ENCODE measurements at regions not wholly inside any gene's neighbourhood (a gene's known extent, or its start where the extent isn't known, plus 50 kb on each side); places are given as distances from the start of the nearest gene placed in this dataset.

GRCh38 chr3:178310949-178311348 is 225.3 kb upstream of the KCNMB2 start:
- CTCF ChIA-PET, result no interaction called here
- H3K9me3 ChIP-seq, result no peaks in the 10 kb centered on the region
- POLR2A ChIA-PET, result no interaction called here
- Mint-ChIP-seq H3K9me3 (no peaks in the 10 kb centered on the region), H3K4me1 (no peaks in the 10 kb centered on the region), H3K36me3 (no peaks in the 10 kb centered on the region), H3K27me3 (no peaks in the 10 kb centered on the region), H3K4me3 (no peak overlapping the region), H3K27ac (no peak overlapping the region)
- DNase-seq (no peak), ATAC-seq (replicated peaks in 1 of 4) (no peak)
- H3K4me3 ChIP-seq (ENCODE audit: control insufficient read depth in 1 of 2, extremely low read depth in 1 of 2, low read length in 1 of 2), result no peak overlapping the region
- no peaks in the 10 kb centered on the region for H3K27me3 ChIP-seq (replicated peaks in 1 of 2; ENCODE audit: control insufficient read depth in 2 of 2, extremely low read depth in 1 of 2, insufficient read depth in 2 of 2, low read length in 1 of 2)
- no peaks in the 10 kb centered on the region for H3K4me1 ChIP-seq (ENCODE audit: control insufficient read depth in 1 of 2, extremely low read depth in 1 of 2, insufficient read depth in 2 of 2, low read length in 2 of 2)
- no peak overlapping the region for H3K27ac ChIP-seq (ENCODE audit: low read length)
- H3K36me3 ChIP-seq (ENCODE audit: control insufficient read depth in 2 of 2, extremely low read depth in 1 of 2, insufficient read depth in 1 of 2, low read length in 1 of 2), result no peaks in the 10 kb centered on the region

GRCh38 chr3:178313716-178314115 is 222.5 kb upstream of the KCNMB2 start:
- no peaks in the 10 kb centered on the region for H3K27me3 ChIP-seq (replicated peaks in 1 of 2; ENCODE audit: control insufficient read depth in 2 of 2, extremely low read depth in 1 of 2, insufficient read depth in 2 of 2, low read length in 1 of 2)
- no peak overlapping the region for H3K4me3 Mint-ChIP-seq
- no peaks in the 10 kb centered on the region for H3K9me3 Mint-ChIP-seq
- ChIA-PET CTCF (no interaction called here), POLR2A (no interaction called here)
- H3K4me1 Mint-ChIP-seq, result no peaks in the 10 kb centered on the region
- H3K36me3 ChIP-seq (ENCODE audit: control insufficient read depth in 2 of 2, extremely low read depth in 1 of 2, insufficient read depth in 1 of 2, low read length in 1 of 2), result no peaks in the 10 kb centered on the region
- ATAC-seq (replicated peaks in 1 of 4) (no peak), DNase-seq (no peak)
- no peaks in the 10 kb centered on the region for H3K9me3 ChIP-seq
- H3K27ac Mint-ChIP-seq, result no peak overlapping the region
- no CpG with 5 or more reads among the region's 1 CpG for WGBS (ENCODE audit: insufficient coverage)
- no peaks in the 10 kb centered on the region for H3K27me3 Mint-ChIP-seq
- H3K4me1 ChIP-seq (ENCODE audit: control insufficient read depth in 1 of 2, extremely low read depth in 1 of 2, insufficient read depth in 2 of 2, low read length in 2 of 2), result no peaks in the 10 kb centered on the region
- H3K4me3 ChIP-seq (ENCODE audit: control insufficient read depth in 1 of 2, extremely low read depth in 1 of 2, low read length in 1 of 2), result no peak overlapping the region
- no peaks in the 10 kb centered on the region for H3K36me3 Mint-ChIP-seq
- H3K27ac ChIP-seq (ENCODE audit: low read length), result no peak overlapping the region

- H3K9me3 Mint-ChIP-seq, result no peaks in the 10 kb centered on the region
- no peak overlapping the region for H3K4me3 Mint-ChIP-seq
- no peak for DNase-seq
- H3K36me3 Mint-ChIP-seq, result no peaks in the 10 kb centered on the region
- no peak for ATAC-seq (replicated peaks in 1 of 4)
- H3K27me3 Mint-ChIP-seq, result no peaks in the 10 kb centered on the region
- no CpG with 5 or more reads among the region's 4 CpGs for WGBS (ENCODE audit: insufficient coverage)
- POLR2A ChIA-PET, result no interaction called here
- no peaks in the 10 kb centered on the region for H3K36me3 ChIP-seq (ENCODE audit: control insufficient read depth in 2 of 2, extremely low read depth in 1 of 2, insufficient read depth in 1 of 2, low read length in 1 of 2)
- no peaks in the 10 kb centered on the region for H3K27me3 ChIP-seq (replicated peaks in 1 of 2; ENCODE audit: control insufficient read depth in 2 of 2, extremely low read depth in 1 of 2, insufficient read depth in 2 of 2, low read length in 1 of 2)
- no peaks in the 10 kb centered on the region for H3K9me3 ChIP-seq
- no peaks in the 10 kb centered on the region for H3K4me1 ChIP-seq (ENCODE audit: control insufficient read depth in 1 of 2, extremely low read depth in 1 of 2, insufficient read depth in 2 of 2, low read length in 2 of 2)
- CTCF ChIA-PET, result no interaction called here
- H3K27ac Mint-ChIP-seq, result no peak overlapping the region
- H3K27ac ChIP-seq (ENCODE audit: low read length), result no peak overlapping the region
- no peak overlapping the region for H3K4me3 ChIP-seq (ENCODE audit: control insufficient read depth in 1 of 2, extremely low read depth in 1 of 2, low read length in 1 of 2)
- H3K4me1 Mint-ChIP-seq, result no peaks in the 10 kb centered on the region
Measured at GRCh38 chr3:178318340-178318739, 217.9 kb upstream of the KCNMB2 start.

GRCh38 chr3:178318941-178319816 is 217.1 kb upstream of the KCNMB2 start:
- no peak overlapping the region for H3K4me3 Mint-ChIP-seq
- no peak overlapping the region for H3K27ac Mint-ChIP-seq
- Histone ChIP-seq H3K4me1 (ENCODE audit: control insufficient read depth in 1 of 2, extremely low read depth in 1 of 2, insufficient read depth in 2 of 2, low read length in 2 of 2) (no peaks in the 10 kb centered on the region), H3K4me3 (ENCODE audit: control insufficient read depth in 1 of 2, extremely low read depth in 1 of 2, low read length in 1 of 2) (no peak overlapping the region), H3K27ac (ENCODE audit: low read length) (no peak overlapping the region), H3K9me3 (no peaks in the 10 kb centered on the region), H3K36me3 (ENCODE audit: control insufficient read depth in 2 of 2, extremely low read depth in 1 of 2, insufficient read depth in 1 of 2, low read length in 1 of 2) (no peaks in the 10 kb centered on the region), H3K27me3 (replicated peaks in 1 of 2; ENCODE audit: control insufficient read depth in 2 of 2, extremely low read depth in 1 of 2, insufficient read depth in 2 of 2, low read length in 1 of 2) (no peaks in the 10 kb centered on the region)
- H3K4me1 Mint-ChIP-seq, result no peaks in the 10 kb centered on the region
- no peaks in the 10 kb centered on the region for H3K9me3 Mint-ChIP-seq
- no peaks in the 10 kb centered on the region for H3K36me3 Mint-ChIP-seq
- DNase-seq, result no peak
- CTCF ChIA-PET, result no interaction called here
- 89% methylated on average over 1 of the region's 5 CpGs for WGBS (ENCODE audit: insufficient coverage)
- no peaks in the 10 kb centered on the region for H3K27me3 Mint-ChIP-seq
- no peak for ATAC-seq (replicated peaks in 1 of 4)
- POLR2A ChIA-PET, result interaction anchor here in 1 of 2 donors (0.7 kb wide), 1 partner anchor 1481 kb away, joined by 4 read pairs; no protein-coding TSS in a partner anchor

- Mint-ChIP-seq H3K4me1 (no peaks in the 10 kb centered on the region), H3K27me3 (no peaks in the 10 kb centered on the region), H3K36me3 (no peaks in the 10 kb centered on the region), H3K27ac (no peak overlapping the region), H3K9me3 (no peaks in the 10 kb centered on the region), H3K4me3 (no peak overlapping the region)
- WGBS (ENCODE audit: insufficient coverage), result no CpG with 5 or more reads among the region's 4 CpGs
- Histone ChIP-seq H3K9me3 (no peaks in the 10 kb centered on the region), H3K27me3 (replicated peaks in 1 of 2; ENCODE audit: control insufficient read depth in 2 of 2, extremely low read depth in 1 of 2, insufficient read depth in 2 of 2, low read length in 1 of 2) (no peaks in the 10 kb centered on the region), H3K36me3 (ENCODE audit: control insufficient read depth in 2 of 2, extremely low read depth in 1 of 2, insufficient read depth in 1 of 2, low read length in 1 of 2) (no peaks in the 10 kb centered on the region), H3K4me3 (ENCODE audit: control insufficient read depth in 1 of 2, extremely low read depth in 1 of 2, low read length in 1 of 2) (no peak overlapping the region), H3K27ac (ENCODE audit: low read length) (no peak overlapping the region), H3K4me1 (ENCODE audit: control insufficient read depth in 1 of 2, extremely low read depth in 1 of 2, insufficient read depth in 2 of 2, low read length in 2 of 2) (no peaks in the 10 kb centered on the region)
- DNase-seq (no peak), ATAC-seq (replicated peaks in 1 of 4) (no peak)
- ChIA-PET POLR2A (interaction anchor here in 1 of 2 donors (0.7 kb wide), 1 partner anchor 58 kb away, joined by 3 read pairs; no protein-coding TSS in a partner anchor), CTCF (no interaction called here)
Measured at GRCh38 chr3:178320456-178321351, 215.5 kb upstream of the KCNMB2 start.

DNA sequence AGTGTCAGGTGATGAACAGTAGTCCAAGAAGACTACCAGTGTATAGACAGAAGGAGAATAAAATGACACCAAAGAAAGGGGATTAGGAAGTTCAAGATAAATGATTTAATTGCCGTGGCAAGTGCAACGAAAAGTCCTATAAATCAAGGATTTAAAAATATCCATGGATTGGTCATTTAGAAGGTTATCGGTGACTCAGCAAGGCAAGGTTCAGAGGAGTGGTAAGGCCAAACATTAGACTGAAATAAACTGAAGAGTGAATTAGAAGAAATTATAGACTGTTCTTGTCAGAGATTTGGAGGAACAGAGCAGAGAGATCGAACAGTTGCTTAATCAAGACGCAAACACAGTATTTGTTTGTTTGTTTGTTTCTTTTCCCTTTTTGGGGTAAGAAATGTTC is 211.9 kb upstream of the KCNMB2 start:
- Mint-ChIP-seq H3K9me3 (no peaks in the 10 kb centered on the region), H3K27me3 (no peaks in the 10 kb centered on the region), H3K36me3 (no peaks in the 10 kb centered on the region), H3K4me1 (no peaks in the 10 kb centered on the region), H3K27ac (no peak overlapping the region), H3K4me3 (no peak overlapping the region)
- Histone ChIP-seq H3K36me3 (ENCODE audit: control insufficient read depth in 2 of 2, extremely low read depth in 1 of 2, insufficient read depth in 1 of 2, low read length in 1 of 2) (no peaks in the 10 kb centered on the region), H3K4me3 (ENCODE audit: control insufficient read depth in 1 of 2, extremely low read depth in 1 of 2, low read length in 1 of 2) (no peak overlapping the region), H3K27ac (ENCODE audit: low read length) (no peak overlapping the region), H3K9me3 (no peaks in the 10 kb centered on the region), H3K27me3 (replicated peaks in 1 of 2; ENCODE audit: control insufficient read depth in 2 of 2, extremely low read depth in 1 of 2, insufficient read depth in 2 of 2, low read length in 1 of 2) (no peaks in the 10 kb centered on the region), H3K4me1 (ENCODE audit: control insufficient read depth in 1 of 2, extremely low read depth in 1 of 2, insufficient read depth in 2 of 2, low read length in 2 of 2) (no peaks in the 10 kb centered on the region)
- DNase-seq, result no peak
- 100% methylated on average over 3 of the region's 5 CpGs for WGBS (ENCODE audit: insufficient coverage)
- ChIA-PET CTCF (no interaction called here), POLR2A (no interaction called here)
- ATAC-seq (replicated peaks in 1 of 4), result no peak
